Brain microvascular endothelial cell (primary cell): ENCODE measurements at regions not wholly inside any gene's neighbourhood (a gene's known extent, or its start where the extent isn't known, plus 50 kb on each side); places are given as distances from the start of the nearest gene placed in this dataset.
"Not testable (repeated sequence)": the region's sequence is repeated elsewhere in the genome, so short reads cannot be mapped to it uniquely, and the experiment has no call there.

Experiments used
- DNase-seq: peaks from one replicate; pipeline ENCODE4 v3.0.0-alpha.2; 2020
- H3K27ac ChIP-seq: fragments of 250-450 bp; sonication (Bioruptor Pico); 2 replicates; pipeline ENCODE4 v1.5.1; 2020; ENCODE audit warnings: mild to moderate bottlenecking, moderate library complexity
- H3K27me3 ChIP-seq: fragments of 250-450 bp; sonication (Bioruptor Pico); replicated peaks from 2 replicates; pipeline ENCODE4 v1.5.1; 2020; ENCODE audit warnings: mild to moderate bottlenecking
- H3K36me3 ChIP-seq: fragments of 250-450 bp; sonication (Bioruptor Pico); replicated peaks from 2 replicates; pipeline ENCODE4 v1.5.1; 2020; ENCODE audit warnings: mild to moderate bottlenecking
- H3K4me3 ChIP-seq: 2 replicates; pipeline ENCODE4 v1.5.1; 2011; ENCODE audit warnings: low read depth, mild to moderate bottlenecking, control low read depth, low read length, moderate library complexity
- in situ Hi-C: cut with HindIII; loops from 2 replicates; pipeline ENCODE4 v1.10.0; 2017; ENCODE audit warnings: low sequenced_read_pairs, low pct_ligation_motif_present
- TF ChIP-seq, protein P1 (sequence below): IDR thresholded peaks from 2 replicates; pipeline ENCODE4 v1.5.1; 2011; ENCODE audit warnings: low read depth, mild to moderate bottlenecking, moderate library complexity, low read length, control low read depth, inconsistent platforms; ENCODE audit errors: missing control alignments

DNA sequence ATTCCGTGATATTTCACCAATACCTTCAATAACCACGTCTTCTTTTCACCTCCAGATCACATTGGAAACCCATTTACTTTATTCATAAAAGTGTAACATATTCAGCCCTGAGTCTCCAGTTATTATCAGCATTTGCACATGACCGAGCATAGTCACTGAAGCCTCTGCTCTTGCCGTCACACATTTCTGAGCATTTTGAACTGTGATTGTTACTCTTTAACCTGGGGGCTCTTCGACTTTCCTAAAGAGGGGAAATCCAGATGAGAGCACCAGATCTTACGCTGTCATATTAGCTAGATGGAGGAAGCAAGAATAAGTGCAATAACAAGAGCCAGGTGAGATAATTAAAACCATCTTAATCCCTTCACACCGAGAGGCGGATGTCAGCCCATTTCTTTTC lies 260.0 kb upstream of the NRP1 start:
- Histone ChIP-seq H3K36me3 (no peaks in the 10 kb centered on the region), H3K27me3 (no peaks in the 10 kb centered on the region), H3K4me3 (no peak overlapping the region), H3K27ac (no peak overlapping the region)
- TF ChIP-seq, protein P1, sequence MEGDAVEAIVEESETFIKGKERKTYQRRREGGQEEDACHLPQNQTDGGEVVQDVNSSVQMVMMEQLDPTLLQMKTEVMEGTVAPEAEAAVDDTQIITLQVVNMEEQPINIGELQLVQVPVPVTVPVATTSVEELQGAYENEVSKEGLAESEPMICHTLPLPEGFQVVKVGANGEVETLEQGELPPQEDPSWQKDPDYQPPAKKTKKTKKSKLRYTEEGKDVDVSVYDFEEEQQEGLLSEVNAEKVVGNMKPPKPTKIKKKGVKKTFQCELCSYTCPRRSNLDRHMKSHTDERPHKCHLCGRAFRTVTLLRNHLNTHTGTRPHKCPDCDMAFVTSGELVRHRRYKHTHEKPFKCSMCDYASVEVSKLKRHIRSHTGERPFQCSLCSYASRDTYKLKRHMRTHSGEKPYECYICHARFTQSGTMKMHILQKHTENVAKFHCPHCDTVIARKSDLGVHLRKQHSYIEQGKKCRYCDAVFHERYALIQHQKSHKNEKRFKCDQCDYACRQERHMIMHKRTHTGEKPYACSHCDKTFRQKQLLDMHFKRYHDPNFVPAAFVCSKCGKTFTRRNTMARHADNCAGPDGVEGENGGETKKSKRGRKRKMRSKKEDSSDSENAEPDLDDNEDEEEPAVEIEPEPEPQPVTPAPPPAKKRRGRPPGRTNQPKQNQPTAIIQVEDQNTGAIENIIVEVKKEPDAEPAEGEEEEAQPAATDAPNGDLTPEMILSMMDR = no peak
- in situ Hi-C loops = no loop called here
- no peak for DNase-seq

DNA sequence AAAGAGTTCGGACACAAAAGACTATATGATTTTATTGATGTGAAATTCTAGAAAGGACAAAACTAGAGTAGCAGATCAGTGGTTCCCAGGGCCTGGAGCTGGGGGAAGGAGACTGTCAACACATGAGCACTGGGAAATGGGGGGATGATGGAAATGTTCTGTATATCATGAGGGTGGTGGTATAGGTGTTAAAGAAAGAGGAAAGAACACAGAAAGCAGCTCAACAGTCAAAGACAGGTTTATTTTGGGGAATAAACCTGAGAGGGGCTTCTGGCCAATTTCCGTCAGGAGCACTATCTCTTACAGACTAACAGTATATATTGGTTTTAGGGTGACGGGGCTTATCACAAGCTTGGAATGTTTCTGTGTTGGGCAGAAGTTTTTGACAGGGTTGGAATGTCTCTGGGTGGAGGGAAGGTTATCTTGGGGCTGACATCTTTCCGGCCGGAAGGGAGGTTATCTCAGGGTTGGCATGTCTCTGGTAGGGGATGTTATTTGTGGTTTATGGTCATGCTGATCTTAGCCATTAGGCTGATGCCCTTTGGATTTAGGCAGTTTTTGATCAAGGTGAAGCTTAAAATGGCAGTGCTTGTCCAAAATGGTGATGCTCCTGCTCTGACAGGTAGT lies 254.6 kb upstream of the NRP1 start:
- in situ Hi-C loops = no loop called here
- TF ChIP-seq, protein P1 = no peak
- H3K27ac ChIP-seq = no peak overlapping the region
- DNase-seq = no peak
- no peaks in the 10 kb centered on the region for H3K36me3 ChIP-seq
- no peak overlapping the region for H3K4me3 ChIP-seq
- H3K27me3 ChIP-seq = no peaks in the 10 kb centered on the region

DNA sequence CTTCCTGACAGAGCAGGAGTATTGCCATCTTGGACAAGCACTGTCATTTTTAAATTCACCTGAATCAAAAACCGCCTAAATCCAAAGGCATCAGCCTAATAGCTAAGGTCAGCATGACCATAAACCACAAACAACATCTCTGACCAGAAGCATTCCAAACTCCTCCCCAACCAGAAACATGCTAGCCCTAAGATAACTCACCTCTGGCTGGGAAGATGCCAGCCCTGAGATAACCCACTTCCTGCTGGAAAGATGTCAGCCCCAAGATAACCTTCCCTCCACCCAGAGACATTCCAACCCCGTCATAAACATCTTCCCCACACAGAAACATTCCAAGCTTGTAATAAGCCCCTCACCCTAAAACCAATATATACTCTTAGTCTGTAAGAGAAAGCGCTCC lies 250.1 kb upstream of the NRP1 start:
- in situ Hi-C loops, DNase-seq, H3K4me3 ChIP-seq, H3K36me3 ChIP-seq, H3K27me3 ChIP-seq, H3K27ac ChIP-seq: not testable (repeated sequence)

DNA sequence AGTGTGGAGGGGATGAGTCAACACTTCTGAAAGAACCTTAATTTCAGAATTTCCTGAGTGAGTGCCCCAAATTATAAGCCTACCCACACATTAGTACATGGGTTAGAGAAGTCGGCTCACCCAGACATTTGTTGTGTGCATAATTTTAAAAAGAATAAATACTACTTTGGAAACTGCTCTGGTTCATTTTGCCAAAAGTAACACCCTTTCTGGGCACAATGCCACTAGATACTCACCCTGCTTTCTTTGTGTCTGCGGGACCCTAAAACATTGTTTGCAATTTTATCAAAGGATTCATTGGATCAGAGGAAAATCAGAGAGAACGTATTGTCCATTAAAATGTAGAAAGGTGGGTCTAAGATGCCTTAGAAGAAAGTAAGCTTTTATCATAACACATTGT lies 245.5 kb upstream of the NRP1 start:
- no peak for DNase-seq
- TF ChIP-seq, protein P1 = no peak
- in situ Hi-C loops = no loop called here
- Histone ChIP-seq H3K27ac (no peak overlapping the region), H3K27me3 (no peaks in the 10 kb centered on the region), H3K4me3 (no peak overlapping the region), H3K36me3 (no peaks in the 10 kb centered on the region)

DNA sequence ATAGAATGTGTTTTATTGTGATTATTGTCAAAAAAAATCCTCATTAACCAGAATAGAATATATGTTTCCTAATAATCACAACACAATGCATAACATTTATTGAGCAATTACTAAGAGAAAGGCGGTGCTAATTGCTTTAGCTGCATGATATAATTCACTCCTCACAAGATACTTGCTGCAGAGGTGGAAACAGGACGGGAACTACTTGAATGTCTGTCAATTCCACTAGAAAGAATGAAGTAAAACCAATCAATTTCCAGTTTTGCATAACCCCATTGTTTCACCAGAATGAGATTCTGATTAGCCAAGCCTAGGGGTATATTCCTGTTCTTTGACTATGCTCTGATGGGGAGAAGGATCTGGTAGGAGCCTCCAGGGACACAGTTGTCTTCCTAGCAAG lies 239.1 kb upstream of the NRP1 start:
- DNase-seq = no peak
- no peak overlapping the region for H3K4me3 ChIP-seq
- H3K27me3 ChIP-seq = no peaks in the 10 kb centered on the region
- H3K27ac ChIP-seq = no peak overlapping the region
- H3K36me3 ChIP-seq = no peaks in the 10 kb centered on the region
- in situ Hi-C loops = no loop called here
- TF ChIP-seq, protein P1 = no peak

DNA sequence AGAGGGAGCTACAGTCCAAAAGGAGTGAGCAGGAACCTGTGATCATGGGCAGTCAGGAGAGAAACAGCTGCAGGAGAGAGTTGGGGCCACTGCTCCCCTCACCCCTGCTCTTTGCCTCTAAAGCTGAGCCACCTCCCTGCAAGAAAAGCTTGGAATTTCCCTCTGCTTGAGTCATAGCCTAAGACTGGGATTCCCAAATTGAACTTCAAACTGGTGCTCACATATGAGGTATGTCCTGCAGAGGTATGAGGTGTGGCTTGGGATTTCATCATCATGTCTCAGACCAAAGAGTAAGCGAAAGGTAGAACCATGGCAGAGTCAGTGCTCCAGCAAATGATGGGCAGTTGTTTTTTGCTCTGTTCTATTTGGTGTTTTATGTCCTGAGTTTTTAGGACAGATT lies 237.1 kb upstream of the NRP1 start:
- Histone ChIP-seq H3K36me3 (no peaks in the 10 kb centered on the region), H3K27me3 (no peaks in the 10 kb centered on the region), H3K27ac (no peak overlapping the region), H3K4me3 (no peak overlapping the region)
- TF ChIP-seq, protein P1 = no peak
- in situ Hi-C loops = no loop called here
- DNase-seq = no peak
